ENCODE measurements at regions not wholly inside any gene's neighbourhood (a gene's known extent, or its start where the extent isn't known, plus 50 kb on each side); places are given as distances from the start of the nearest gene placed in this dataset.

GRCh38 chr4:186851291-186852072, 127.8 kb upstream of the FAT1 start:
- DNase-seq (ENCODE audit: low spot score) (no peak), FAIRE-seq (no peak), ATAC-seq (no peak)
- Histone ChIP-seq H3K36me3 (replicated peaks in 1 of 2; ENCODE audit: control insufficient read depth in 1 of 2, insufficient read depth in 2 of 2, low read length in 2 of 2) (no peaks in the 10 kb centered on the region), H3K27me3 (ENCODE audit: control insufficient read depth in 1 of 2, insufficient read depth in 2 of 2, low read length in 2 of 2) (peaks cover 0 to 8% of the 10 kb centered on the region in 2 experiments; a peak in 1 of 5 replicates), H3K9me3 (ENCODE audit: low read length) (no peaks in the 10 kb centered on the region), H3K4me2 (ENCODE audit: low read depth, low read length) (no peak overlapping the region), H3K4me1 (ENCODE audit: insufficient read depth, low read length) (peaks cover 28% of the 10 kb centered on the region), H2AFZ (ENCODE audit: low read length) (no peak overlapping the region), H3K27ac (ENCODE audit: extremely low read length, insufficient read depth, low read length) (no peak overlapping the region), H3K4me3 (replicated peaks in 1 of 3; ENCODE audit: insufficient read depth in 1 of 3, low read depth in 2 of 3, low read length in 3 of 3) (no peak overlapping the region), H3K79me2 (ENCODE audit: insufficient read depth, low read length) (no peaks in the 10 kb centered on the region), H4K20me1 (ENCODE audit: insufficient read depth, low read length) (no peaks in the 10 kb centered on the region), H3K9ac (ENCODE audit: insufficient read depth, low read depth, low read length) (no peak overlapping the region)
- intact Hi-C loops (cut with micrococcal nuclease; ENCODE audit: unreplicated experiment), result no loop called here
- TF ChIP-seq MAFF (IDR thresholded peaks at IDR 0.05; ENCODE audit: low read depth, low read length) (peak; percentile 54; the same call in 1 of the 2 replicates), CEBPB (IDR thresholded peaks at IDR 0.05; ENCODE audit: borderline replicate concordance, low read depth, low read length) (no peak), ELF3 (CRISPR knock-in tag; IDR thresholded peaks at IDR 0.05) (no peak), MAFK (conservative IDR thresholded peaks at IDR 0.05 in 1 of 2, IDR thresholded peaks at IDR 0.05 in 1 of 2; ENCODE audit: low read length in 2 of 2) (peak; percentile 30 to 74; a peak in 3 of 4 replicates), STAT5B (CRISPR knock-in tag; IDR thresholded peaks at IDR 0.05) (no peak)
- in situ Hi-C loops (cut with HindIII; ENCODE audit: extremely low pct_ligation_motif_present, low pct_unique_long_range_greater_than_20kb), result no loop called here
- CTCF ChIA-PET (ENCODE audit: low intra/inter-chr PET ratio, low total read pairs), result no interaction called here
- WGBS (ENCODE audit: low lambda C conversion rate), result 6% methylated on average over 2 of the region's 2 CpGs
- POLR2A ChIA-PET, result no interaction called here
- BruUV-seq (replicated peaks), result no TSS peak

DNA sequence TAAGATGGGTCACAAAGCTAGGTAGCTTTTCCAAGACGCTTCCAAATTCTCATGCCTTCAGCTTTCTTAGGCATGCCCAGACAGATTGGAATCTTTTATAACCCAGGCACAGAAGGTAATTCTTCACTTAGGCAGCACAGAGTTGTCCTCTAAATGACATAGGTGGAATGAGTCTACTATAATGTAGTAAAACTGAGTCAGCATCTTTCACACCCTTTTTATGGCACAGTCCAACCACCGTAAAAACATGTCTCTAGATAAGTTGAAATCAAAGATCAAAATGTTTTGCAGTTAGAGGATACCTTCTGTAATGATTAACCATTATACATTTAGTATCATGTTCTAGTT, 128.4 kb upstream of the FAT1 start:
- Histone ChIP-seq H3K4me2 (ENCODE audit: low read depth, low read length) (no peak overlapping the region), H3K4me1 (ENCODE audit: insufficient read depth, low read length) (peaks cover 24% of the 10 kb centered on the region), H3K27ac (ENCODE audit: extremely low read length, insufficient read depth, low read length) (no peak overlapping the region), H3K9ac (ENCODE audit: insufficient read depth, low read depth, low read length) (no peak overlapping the region), H2AFZ (ENCODE audit: low read length) (no peak overlapping the region), H3K79me2 (ENCODE audit: insufficient read depth, low read length) (no peaks in the 10 kb centered on the region), H4K20me1 (ENCODE audit: insufficient read depth, low read length) (no peaks in the 10 kb centered on the region), H3K4me3 (replicated peaks in 1 of 3; ENCODE audit: insufficient read depth in 1 of 3, low read depth in 2 of 3, low read length in 3 of 3) (no peak overlapping the region), H3K9me3 (ENCODE audit: low read length) (no peaks in the 10 kb centered on the region), H3K36me3 (replicated peaks in 1 of 2; ENCODE audit: control insufficient read depth in 1 of 2, insufficient read depth in 2 of 2, low read length in 2 of 2) (no peaks in the 10 kb centered on the region), H3K27me3 (ENCODE audit: control insufficient read depth in 1 of 2, insufficient read depth in 2 of 2, low read length in 2 of 2) (peaks cover 0 to 8% of the 10 kb centered on the region in 2 experiments; a peak in 1 of 5 replicates)
- FAIRE-seq, result no peak
- DNase-seq (ENCODE audit: low spot score), result no peak
- WGBS (ENCODE audit: low lambda C conversion rate), result 3% methylated on average over 2 of the region's 2 CpGs
- ATAC-seq, result no peak
- CTCF ChIA-PET (ENCODE audit: low intra/inter-chr PET ratio, low total read pairs), result no interaction called here
- in situ Hi-C loops (cut with HindIII; ENCODE audit: extremely low pct_ligation_motif_present, low pct_unique_long_range_greater_than_20kb), result no loop called here
- intact Hi-C loops (cut with micrococcal nuclease; ENCODE audit: unreplicated experiment), result no loop called here
- POLR2A ChIA-PET, result no interaction called here
- BruUV-seq (replicated peaks), result no TSS peak
- TF ChIP-seq AGO2 (optimal IDR thresholded peaks at IDR 0.05; ENCODE audit: low read depth, low read length) (no peak), ZSCAN21 (CRISPR knock-in tag; IDR thresholded peaks at IDR 0.05; ENCODE audit: borderline replicate concordance) (no peak), ZNF260 (CRISPR knock-in tag; IDR thresholded peaks at IDR 0.05; ENCODE audit: borderline replicate concordance, low read depth) (no peak), KMT2A (CRISPR knock-in tag; IDR thresholded peaks at IDR 0.05) (no peak), RBAK (CRISPR knock-in tag; IDR thresholded peaks at IDR 0.05) (no peak), FOXK1 (CRISPR knock-in tag; IDR thresholded peaks at IDR 0.05; ENCODE audit: borderline replicate concordance, low read depth) (no peak), CSRNP2 (CRISPR knock-in tag; conservative IDR thresholded peaks at IDR 0.05; ENCODE audit: low read depth) (no peak), ZNF703 (CRISPR knock-in tag; IDR thresholded peaks at IDR 0.05; ENCODE audit: borderline replicate concordance) (no peak), MAF1 (CRISPR knock-in tag; IDR thresholded peaks at IDR 0.05; ENCODE audit: borderline replicate concordance) (no peak), ZNF879 (CRISPR knock-in tag; IDR thresholded peaks at IDR 0.05) (no peak), NFKBIZ (CRISPR knock-in tag; IDR thresholded peaks at IDR 0.05) (no peak), FOSL2 (CRISPR knock-in tag; IDR thresholded peaks at IDR 0.05) (no peak)
- TF ChIP-seq, protein P1, sequence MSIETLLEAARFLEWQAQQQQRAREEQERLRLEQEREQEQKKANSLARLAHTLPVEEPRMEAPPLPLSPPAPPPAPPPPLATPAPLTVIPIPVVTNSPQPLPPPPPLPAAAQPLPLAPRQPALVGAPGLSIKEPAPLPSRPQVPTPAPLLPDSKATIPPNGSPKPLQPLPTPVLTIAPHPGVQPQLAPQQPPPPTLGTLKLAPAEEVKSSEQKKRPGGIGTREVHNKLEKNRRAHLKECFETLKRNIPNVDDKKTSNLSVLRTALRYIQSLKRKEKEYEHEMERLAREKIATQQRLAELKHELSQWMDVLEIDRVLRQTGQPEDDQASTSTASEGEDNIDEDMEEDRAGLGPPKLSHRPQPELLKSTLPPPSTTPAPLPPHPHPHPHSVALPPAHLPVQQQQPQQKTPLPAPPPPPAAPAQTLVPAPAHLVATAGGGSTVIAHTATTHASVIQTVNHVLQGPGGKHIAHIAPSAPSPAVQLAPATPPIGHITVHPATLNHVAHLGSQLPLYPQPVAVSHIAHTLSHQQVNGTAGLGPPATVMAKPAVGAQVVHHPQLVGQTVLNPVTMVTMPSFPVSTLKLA (IDR thresholded peaks at IDR 0.05), result no peak
